Hepatocyte (in vitro differentiated cells): ENCODE measurements at regions not wholly inside any gene's neighbourhood (a gene's known extent, or its start where the extent isn't known, plus 50 kb on each side); places are given as distances from the start of the nearest gene placed in this dataset.

Experiments used
- DNase-seq: peaks from one replicate; pipeline ENCODE4 v3.0.0-alpha.2; 2016; ENCODE audit warnings: low spot score
- H2AFZ ChIP-seq: fragments of 200-600 bp; sonication (generic); 2 replicates; pipeline ENCODE4 v1.6.0; 2016; ENCODE audit warnings: antibody characterized with exemption, mild to moderate bottlenecking
- H3K27ac ChIP-seq: fragments of 200-600 bp; sonication (generic); 2 replicates; pipeline ENCODE4 v1.5.1; 2016; ENCODE audit warnings: mild to moderate bottlenecking
- H3K27me3 ChIP-seq: fragments of 200-600 bp; sonication (generic); 2 replicates; pipeline ENCODE4 v1.6.1; 2016
- H3K36me3 ChIP-seq: fragments of 200-600 bp; sonication (generic); replicated peaks from 2 replicates; pipeline ENCODE4 v1.5.1; 2016; ENCODE audit warnings: low read depth; ENCODE audit not compliant: insufficient read depth
- H3K4me1 ChIP-seq: fragments of 200-600 bp; sonication (generic); 2 replicates; pipeline ENCODE4 v1.5.1; 2016; ENCODE audit warnings: mild to moderate bottlenecking, moderate library complexity; ENCODE audit not compliant: insufficient read depth
- H3K4me2 ChIP-seq: fragments of 200-600 bp; sonication (generic); 2 replicates; pipeline ENCODE4 v1.6.0; 2016
- H3K4me3 ChIP-seq: fragments of 200-600 bp; sonication (generic); 2 replicates; pipeline ENCODE4 v1.5.1; 2016; ENCODE audit warnings: mild to moderate bottlenecking
- H3K79me2 ChIP-seq: fragments of 200-600 bp; sonication (generic); 2 replicates; pipeline ENCODE4 v1.6.0; 2017; ENCODE audit warnings: mild to moderate bottlenecking
- H3K9me2 ChIP-seq: fragments of 200-600 bp; sonication (generic); replicated peaks from 2 replicates; pipeline ENCODE4 v1.6.0; 2017; ENCODE audit warnings: mild to moderate bottlenecking; ENCODE audit not compliant: insufficient read depth
- H3K9me3 ChIP-seq: fragments of 200-600 bp; sonication (generic); 2 replicates; pipeline ENCODE4 v1.5.1; 2016; ENCODE audit warnings: low read depth, mild to moderate bottlenecking
- H4K20me1 ChIP-seq: fragments of 200-600 bp; sonication (generic); 2 replicates; pipeline ENCODE4 v1.6.0; 2016; ENCODE audit warnings: mild to moderate bottlenecking; ENCODE audit not compliant: insufficient read depth, poor library complexity, severe bottlenecking
- EZH2 ChIP-seq: fragments of 200-600 bp; sonication (generic); IDR thresholded peaks from 2 replicates; pipeline ENCODE4 v1.6.1; 2016; ENCODE audit warnings: antibody characterized with exemption, mild to moderate bottlenecking, borderline replicate concordance
- EZH2phosphoT487 ChIP-seq: fragments of 200-600 bp; sonication (generic); IDR thresholded peaks from one replicate; pipeline ENCODE4 v1.6.1; 2018; ENCODE audit warnings: antibody characterized with exemption, mild to moderate bottlenecking, low read depth, moderate library complexity; ENCODE audit not compliant: unreplicated experiment, severe bottlenecking
- WGBS: methylation state at CpG from one replicate; pipeline ENCODE4 v1.1.6; 2016; ENCODE audit warnings: low lambda C conversion rate; ENCODE audit errors: missing lambda C conversion rate; 5-methylcytosine and 5-hydroxymethylcytosine counted together
- TF ChIP-seq, protein P1 (sequence below): fragments of 200-600 bp; sonication (generic); IDR thresholded peaks from 2 replicates; pipeline ENCODE4 v1.5.1; 2016; ENCODE audit warnings: antibody characterized with exemption, mild to moderate bottlenecking; ENCODE audit not compliant: poor library complexity

DNA sequence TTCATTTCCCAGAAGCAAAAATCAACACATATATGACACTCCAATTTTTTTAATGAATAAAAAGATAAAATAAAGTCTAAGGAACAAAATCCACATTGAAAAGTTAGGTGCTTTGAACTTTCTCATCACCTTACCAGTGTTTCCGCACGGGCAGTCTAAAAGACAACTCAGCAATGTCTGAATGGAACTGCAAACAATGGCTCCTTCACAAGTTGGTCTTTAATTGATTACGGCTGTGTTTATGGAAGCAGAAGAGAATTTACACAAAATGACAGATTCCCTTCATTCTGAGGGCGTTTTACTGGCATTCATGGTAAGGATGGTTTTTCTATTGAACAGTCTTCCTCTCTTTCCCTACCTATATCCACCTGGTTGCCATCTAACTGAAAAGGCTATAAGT is 65.0 kb upstream of the RNPC3 start:
- WGBS = 53% methylated on average over 4 of the region's 4 CpGs

DNA sequence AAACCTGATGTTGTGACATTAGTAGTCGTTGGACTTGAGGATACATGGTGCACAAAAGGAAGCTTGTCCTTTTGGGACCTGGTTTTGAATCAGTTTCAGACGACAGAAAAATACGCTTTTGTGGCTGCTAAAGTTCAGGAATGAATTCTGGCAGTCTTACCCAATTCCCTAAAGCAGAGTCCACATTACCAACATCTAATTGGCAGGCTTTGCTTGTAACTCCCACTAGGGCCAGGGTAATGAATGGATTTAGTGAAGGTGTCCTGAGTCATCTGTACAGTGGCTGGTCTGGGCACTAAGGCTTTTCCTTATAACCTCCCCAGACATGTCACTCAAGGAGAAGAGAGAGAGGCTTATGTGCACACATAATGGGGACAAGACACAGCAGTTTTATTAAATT is 66.2 kb upstream of the RNPC3 start:
- TF ChIP-seq, protein P1, sequence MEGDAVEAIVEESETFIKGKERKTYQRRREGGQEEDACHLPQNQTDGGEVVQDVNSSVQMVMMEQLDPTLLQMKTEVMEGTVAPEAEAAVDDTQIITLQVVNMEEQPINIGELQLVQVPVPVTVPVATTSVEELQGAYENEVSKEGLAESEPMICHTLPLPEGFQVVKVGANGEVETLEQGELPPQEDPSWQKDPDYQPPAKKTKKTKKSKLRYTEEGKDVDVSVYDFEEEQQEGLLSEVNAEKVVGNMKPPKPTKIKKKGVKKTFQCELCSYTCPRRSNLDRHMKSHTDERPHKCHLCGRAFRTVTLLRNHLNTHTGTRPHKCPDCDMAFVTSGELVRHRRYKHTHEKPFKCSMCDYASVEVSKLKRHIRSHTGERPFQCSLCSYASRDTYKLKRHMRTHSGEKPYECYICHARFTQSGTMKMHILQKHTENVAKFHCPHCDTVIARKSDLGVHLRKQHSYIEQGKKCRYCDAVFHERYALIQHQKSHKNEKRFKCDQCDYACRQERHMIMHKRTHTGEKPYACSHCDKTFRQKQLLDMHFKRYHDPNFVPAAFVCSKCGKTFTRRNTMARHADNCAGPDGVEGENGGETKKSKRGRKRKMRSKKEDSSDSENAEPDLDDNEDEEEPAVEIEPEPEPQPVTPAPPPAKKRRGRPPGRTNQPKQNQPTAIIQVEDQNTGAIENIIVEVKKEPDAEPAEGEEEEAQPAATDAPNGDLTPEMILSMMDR = no peak
- no peak for TF ChIP-seq EZH2
- TF ChIP-seq EZH2phosphoT487 = no peak
- no peaks in the 10 kb centered on the region for H3K27me3 ChIP-seq
- H4K20me1 ChIP-seq = no peaks in the 10 kb centered on the region
- H3K27ac ChIP-seq = no peak overlapping the region
- H3K4me3 ChIP-seq = no peak overlapping the region
- no peak overlapping the region for H3K4me2 ChIP-seq
- H3K9me3 ChIP-seq = no peaks in the 10 kb centered on the region
- WGBS = 83% methylated on average over 3 of the region's 3 CpGs
- no peak overlapping the region for H2AFZ ChIP-seq
- H3K36me3 ChIP-seq = no peaks in the 10 kb centered on the region
- no peaks in the 10 kb centered on the region for H3K9me2 ChIP-seq
- no peaks in the 10 kb centered on the region for H3K4me1 ChIP-seq
- DNase-seq = no peak
- H3K79me2 ChIP-seq = no peaks in the 10 kb centered on the region

More for the DNA sequence above, 65.0 kb upstream of the RNPC3 start:
- H3K4me2 ChIP-seq = no peak overlapping the region
- H3K27ac ChIP-seq = no peak overlapping the region
- H3K27me3 ChIP-seq = no peaks in the 10 kb centered on the region
- no peaks in the 10 kb centered on the region for H3K9me2 ChIP-seq
- H3K4me3 ChIP-seq = no peak overlapping the region
- no peaks in the 10 kb centered on the region for H3K79me2 ChIP-seq
- no peaks in the 10 kb centered on the region for H3K4me1 ChIP-seq
- H3K9me3 ChIP-seq = no peaks in the 10 kb centered on the region
- H2AFZ ChIP-seq = no peak overlapping the region
- H3K36me3 ChIP-seq = no peaks in the 10 kb centered on the region
- no peak for DNase-seq
- H4K20me1 ChIP-seq = no peaks in the 10 kb centered on the region
- TF ChIP-seq, protein P1 = no peak
- TF ChIP-seq EZH2phosphoT487 (no peak), EZH2 (no peak)

DNA sequence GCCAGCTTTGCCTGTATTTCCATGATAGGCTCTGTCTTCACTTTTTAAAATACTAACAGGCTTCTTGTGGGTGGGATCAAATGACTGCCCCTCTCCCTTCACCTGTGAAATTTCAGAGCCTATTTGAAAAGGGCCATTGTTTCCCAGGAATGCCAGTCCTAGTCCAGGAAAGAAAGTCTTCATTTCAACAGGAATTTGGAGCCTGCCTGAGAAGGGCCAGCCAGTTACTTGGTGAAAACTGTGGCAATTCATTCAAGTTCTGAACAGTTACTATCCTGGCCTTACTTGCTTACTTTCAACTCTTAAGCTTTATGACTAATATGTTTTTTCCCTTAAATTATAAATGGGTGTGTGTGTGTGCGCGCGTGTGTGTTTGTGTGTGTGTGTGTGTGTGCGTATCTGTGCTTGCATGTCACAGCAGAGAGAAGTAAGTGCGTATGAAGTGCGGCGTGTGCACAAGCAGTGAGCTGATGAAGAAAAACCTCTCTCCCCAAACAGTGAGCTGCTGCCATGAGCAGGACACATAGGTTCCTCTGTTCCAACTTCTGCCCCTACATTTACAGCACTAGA is 67.5 kb upstream of the RNPC3 start:
- Histone ChIP-seq H3K36me3 (no peaks in the 10 kb centered on the region), H3K79me2 (no peaks in the 10 kb centered on the region), H3K27ac (no peak overlapping the region), H3K4me3 (no peak overlapping the region), H3K4me1 (no peaks in the 10 kb centered on the region), H3K27me3 (no peaks in the 10 kb centered on the region), H3K9me3 (no peaks in the 10 kb centered on the region), H4K20me1 (no peaks in the 10 kb centered on the region), H3K4me2 (no peak overlapping the region), H2AFZ (no peak overlapping the region), H3K9me2 (no peaks in the 10 kb centered on the region)
- WGBS = 86% methylated on average over 7 of the region's 7 CpGs
- TF ChIP-seq EZH2phosphoT487 = no peak
- TF ChIP-seq, protein P1 = no peak
- no peak for TF ChIP-seq EZH2
- no peak for DNase-seq
